Stimulated activated CD8-positive, alpha-beta memory T cell treated with anti-CD3 and anti-CD28 coated beads, Interleukin-7, amount 100 ng/mL, for 48 hours (primary cell): ENCODE measurements at regions not wholly inside any gene's neighbourhood (a gene's known extent, or its start where the extent isn't known, plus 50 kb on each side); places are given as distances from the start of the nearest gene placed in this dataset.
"Not testable (repeated sequence)": the region's sequence is repeated elsewhere in the genome, so short reads cannot be mapped to it uniquely, and the experiment has no call there.

Experiments
- DNase-seq, 2 donors: peaks; one replicate each; pipeline ENCODE4 v3.0.0-alpha.2; 2020; ENCODE audit warnings: low read depth in 1 of 2; ENCODE audit errors: extremely low read depth in 1 of 2

DNA sequence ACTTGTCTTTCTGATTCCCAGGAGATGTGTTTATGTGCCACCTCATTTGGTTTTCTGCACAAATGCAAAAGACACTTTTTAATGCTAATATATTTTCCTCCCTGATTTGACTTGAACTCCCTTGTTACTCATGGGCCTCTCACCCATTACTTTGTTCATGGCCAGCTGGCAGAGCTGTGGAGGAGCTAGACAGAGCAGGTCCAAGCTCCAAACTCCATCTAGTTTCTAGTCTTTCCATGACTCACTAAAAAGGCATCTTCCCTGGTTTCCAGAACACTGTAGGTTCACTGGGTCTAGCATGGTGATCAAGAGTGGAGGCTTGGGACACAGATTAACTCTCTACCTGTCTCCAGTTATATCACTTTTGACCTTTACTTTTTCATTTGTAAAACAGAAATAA is 161.0 kb upstream of the SLC28A3 start:
- no peak for DNase-seq

DNA sequence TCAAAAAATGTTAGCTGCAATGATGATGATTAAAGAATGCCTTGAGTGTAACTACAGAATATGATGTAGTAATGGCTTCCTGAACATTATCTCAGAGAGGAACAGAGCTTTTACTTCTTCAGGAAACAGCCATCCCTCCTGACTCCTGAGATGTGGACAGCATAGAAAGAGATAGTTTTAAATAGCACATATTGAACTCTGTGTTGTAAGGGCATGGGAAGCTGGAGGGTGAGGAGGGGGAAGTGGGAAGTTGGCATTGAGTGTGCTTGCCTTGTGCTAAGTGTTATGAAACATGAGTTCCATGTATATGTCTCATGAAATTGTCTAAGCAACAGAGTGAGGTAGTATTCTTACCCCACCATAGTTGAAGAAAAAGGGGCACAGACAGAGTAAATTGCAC is 161.5 kb upstream of the SLC28A3 start:
- DNase-seq: no peak

DNA sequence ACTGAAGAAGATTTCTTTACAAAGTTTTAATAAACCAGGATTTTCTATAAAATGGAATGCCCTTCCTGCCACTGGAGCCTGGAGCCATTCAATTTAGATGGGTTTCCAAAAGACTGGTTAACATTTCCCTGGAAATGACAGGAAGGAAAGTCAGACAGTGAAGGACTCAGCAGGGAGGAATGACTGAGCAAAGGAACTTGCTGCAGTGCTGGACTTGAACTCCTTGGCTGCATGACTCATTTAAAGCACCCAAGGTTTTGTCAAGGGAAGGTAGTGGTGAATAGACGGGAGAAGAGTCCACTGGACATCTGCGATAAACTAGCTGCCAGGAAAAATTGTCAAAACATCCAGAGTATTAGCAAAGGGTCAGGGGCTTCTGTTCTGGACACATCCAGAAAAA is 163.8 kb upstream of the SLC28A3 start:
- no peak for DNase-seq

DNA sequence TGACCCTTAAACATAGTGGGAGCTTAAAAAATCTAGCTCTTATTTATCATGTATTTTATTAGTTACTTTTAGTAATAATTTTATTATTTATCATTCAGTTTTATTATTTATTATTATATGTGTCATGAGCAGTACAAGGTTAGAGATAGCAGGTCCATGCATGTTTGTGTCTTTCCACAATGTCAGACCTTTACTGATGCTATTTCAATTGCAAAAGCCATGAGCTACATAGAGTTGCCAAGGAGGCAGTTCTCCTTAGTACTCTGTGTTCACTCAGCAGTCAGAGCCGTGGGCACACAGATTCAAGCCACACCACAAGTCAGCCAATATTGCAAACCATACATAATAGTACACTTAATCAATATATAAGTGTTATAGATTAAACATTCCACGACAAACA is 157.9 kb upstream of the NTRK2 start:
- no peak for DNase-seq

DNA sequence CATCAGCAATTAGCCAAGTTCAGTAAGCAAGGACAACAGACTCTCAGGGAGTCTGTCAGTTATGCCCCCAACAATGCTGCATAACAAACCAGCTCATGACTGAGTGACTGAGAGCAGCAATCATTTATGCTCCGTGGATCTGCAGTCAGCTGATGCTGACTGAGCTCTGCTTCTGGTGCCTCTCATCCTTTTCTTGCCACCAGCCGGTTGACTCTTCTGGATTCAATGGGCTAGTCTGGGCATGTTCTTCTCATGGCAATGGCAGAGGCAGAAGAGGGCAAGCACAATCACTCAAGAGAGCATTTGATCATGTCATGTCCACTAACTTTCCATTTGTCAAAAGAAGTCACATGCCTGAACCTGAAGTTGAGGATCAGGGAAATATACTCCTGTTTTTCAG is 157.0 kb upstream of the NTRK2 start:
- DNase-seq: no peak

DNA sequence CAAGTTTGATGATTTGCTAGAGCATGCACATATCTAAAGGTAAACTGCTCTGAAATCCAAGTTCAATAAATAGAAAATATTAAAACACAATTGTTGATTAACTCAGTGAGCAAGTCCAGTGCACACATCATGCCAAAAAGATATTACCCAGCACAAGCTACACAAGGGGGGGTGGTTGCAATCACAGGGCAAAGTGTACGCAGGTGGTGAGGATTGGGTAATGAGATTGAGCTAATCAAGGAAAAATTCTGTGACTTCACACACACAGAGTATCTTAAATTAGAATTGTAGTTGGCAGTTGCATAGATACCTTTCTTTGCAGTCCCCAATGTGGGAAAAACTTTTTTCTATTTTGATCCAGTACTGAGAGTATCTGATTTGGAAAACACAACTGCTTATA is 156.1 kb upstream of the NTRK2 start:
- no peak for DNase-seq

DNA sequence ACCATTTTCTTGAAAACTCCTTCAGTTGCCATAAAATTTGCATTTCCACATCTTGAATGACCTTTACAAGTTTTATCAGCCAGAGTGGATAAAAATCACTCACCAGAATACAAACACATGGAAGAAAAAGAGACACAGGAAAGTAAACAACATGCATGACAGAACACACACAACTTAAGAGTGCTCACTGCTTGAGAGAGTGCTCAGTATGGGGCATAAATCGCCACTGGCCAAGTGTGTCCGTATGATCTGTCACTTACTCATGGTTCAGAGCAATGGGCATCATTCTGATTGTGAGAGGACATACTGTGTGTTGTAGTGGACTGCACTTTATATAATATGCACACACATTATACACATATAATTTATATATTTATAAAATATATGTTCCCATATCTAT is 155.6 kb upstream of the NTRK2 start:
- DNase-seq: no peak

DNA sequence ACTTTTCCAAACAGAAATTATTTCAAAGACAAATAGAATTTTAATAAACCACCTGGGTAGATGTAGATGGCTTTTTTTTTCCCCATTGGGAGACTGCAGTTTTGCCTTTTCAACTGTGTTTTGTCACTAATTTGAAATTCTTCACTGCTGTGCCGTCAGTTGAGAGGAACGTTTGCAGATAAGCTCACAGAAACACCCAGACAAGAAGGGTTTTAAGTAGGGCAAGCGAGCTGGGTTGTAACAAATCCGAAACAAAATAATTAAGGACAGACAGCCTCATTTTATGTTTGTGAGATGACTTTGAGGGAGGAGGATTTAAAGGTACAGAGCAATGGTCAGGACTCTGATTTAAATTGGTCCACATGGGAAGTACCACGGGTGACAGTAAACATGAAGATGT is 155.1 kb upstream of the NTRK2 start:
- DNase-seq: no peak

DNA sequence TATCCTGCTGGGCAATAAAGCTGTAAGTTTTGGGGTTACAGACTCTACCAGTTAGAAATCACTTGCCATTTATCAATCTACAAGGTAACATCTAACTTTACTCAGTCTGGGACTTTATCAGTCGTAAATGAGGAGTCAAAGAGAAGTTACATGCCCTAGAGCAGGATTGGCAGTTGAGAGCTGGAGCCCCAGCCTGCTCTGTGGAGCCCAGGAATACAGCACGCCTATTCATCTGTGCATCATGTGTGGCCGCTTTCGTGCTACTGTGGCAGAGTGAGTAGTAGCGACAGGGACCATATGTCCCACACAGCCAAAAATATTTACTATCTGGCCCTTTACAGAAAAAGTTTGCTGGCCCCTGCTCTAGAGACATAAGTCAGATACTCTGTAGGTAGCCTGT is 152.5 kb upstream of the NTRK2 start:
- no peak for DNase-seq

DNA sequence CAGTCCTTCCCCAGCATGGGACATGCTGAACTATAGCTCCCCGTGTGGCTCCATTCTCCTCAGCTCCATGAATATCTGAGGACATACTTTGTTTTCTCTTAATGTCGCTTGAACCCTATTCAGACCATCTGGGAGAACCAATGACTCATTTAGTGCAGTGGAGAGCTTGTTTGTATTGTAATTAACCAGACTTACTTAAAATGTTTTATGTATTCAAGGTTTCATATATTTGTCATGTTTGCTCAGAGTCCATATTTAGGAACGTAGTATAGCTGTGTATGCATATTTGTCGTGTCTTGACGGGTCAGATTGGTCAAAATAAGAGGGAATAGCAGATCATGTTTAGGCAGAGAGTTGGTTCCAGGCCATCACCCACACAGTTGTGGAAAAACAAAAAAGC is 150.1 kb upstream of the NTRK2 start:
- DNase-seq: no peak

DNA sequence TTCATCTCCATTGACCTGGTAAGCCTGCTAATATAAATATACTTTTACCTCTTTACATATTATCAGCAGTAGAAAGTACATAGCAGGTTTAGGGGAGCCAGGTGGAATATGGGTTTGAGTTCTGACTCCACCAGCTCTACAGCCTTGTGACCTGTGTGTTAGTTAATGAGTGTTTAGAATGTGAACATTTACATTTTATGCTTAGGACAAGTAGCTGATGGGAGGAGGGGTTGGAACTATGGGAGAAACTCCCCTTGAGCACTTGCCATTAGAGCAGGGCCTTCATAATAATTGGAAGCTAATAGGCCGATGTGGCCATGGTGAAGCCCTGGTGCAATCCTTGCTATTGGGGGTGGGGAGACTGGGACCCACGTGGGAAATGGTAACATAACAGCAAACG is 148.3 kb upstream of the NTRK2 start:
- no peak for DNase-seq

DNA sequence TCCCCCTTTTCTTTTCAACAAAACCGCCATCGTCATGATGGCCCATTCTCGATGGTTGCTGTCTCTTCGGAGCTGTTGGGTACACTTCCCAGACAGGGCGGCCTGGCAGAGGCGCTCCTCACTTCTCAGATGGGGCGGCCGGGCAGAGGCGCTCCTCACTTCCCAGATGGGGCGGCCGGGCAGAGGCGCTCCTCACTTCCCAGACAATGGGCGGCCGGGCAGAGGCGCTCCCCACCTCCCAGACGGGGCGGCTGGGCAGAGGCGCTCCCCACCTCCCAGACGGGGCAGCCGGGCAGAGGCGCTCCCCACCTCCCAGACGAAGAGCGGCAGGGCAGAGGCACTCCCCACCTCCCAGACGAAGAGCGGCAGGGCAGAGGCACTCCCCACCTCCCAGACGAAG is 143.3 kb upstream of the NTRK2 start:
- not testable (repeated sequence) for DNase-seq

DNA sequence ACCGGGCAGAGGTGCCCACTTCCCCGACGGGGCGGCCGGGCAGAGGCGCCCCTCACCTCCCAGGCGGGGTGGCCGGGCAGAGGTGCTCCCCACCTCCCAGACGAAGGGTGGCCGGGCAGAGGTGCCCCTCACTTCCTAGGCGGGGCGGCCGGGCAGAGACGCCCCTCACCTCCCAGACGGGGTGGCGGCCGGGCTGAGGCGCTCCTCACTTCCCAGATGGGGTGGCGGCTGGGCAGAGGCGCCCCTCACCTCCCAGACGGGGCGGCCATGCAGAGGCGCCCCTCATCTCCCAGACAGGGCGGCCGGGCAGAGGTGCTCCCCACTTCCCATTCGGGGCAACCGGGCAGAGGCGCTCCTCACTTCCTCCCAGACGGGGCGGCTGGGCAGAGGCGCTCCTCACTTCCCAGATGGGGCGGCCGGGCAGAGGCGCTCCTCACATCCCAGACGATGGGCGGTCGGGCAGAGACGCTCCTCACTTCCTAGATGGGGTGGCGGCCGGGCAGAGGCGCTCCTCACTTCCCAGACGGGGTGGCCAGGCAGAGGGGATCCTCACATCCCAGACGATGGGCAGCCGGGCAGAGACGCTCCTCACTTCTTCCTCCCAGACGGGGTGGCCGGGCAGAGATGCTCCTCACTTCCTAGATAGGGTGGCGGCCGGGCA is 142.3 kb upstream of the NTRK2 start:
- DNase-seq: not testable (repeated sequence)

DNA sequence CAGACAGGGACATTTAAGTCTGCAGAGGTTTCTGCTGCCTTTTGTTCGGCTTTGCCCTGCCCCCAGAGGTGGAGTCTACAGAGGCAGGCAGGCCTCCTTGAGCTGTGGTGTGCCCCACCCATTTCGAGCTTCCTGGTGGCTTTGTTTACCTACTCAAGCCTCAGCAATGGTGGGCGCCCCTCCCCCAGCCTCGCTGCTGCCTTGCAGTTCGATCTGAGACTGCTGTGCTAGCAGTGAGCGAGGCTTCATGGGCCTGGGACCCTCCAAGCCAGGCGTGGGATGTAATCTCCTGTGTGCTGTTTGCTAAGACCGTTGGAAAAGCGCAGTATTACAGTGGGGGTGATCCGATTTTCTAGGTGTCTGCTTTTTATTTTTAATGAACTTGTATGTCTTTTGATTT is 133.6 kb upstream of the NTRK2 start:
- not testable (repeated sequence) for DNase-seq

DNA sequence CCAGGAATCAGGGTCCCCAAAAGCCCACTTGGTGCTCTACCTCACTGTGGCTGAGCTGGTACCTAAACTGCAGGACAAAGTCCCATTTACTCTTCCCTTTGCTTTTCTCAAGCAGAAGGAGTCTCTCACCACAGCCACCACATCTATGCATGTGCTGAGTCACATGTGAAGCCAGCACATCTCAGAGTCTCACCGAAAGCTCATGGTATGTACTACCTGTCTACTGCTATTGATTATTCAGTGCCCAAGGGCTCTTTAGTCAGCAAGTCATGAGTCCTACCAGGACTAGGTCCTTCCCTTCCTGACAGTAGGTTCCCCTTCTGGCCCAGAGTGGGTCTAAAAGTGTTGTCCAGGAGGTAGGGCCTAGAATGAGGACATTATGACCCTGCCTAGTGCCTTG is 130.7 kb upstream of the NTRK2 start:
- DNase-seq: no peak

DNA sequence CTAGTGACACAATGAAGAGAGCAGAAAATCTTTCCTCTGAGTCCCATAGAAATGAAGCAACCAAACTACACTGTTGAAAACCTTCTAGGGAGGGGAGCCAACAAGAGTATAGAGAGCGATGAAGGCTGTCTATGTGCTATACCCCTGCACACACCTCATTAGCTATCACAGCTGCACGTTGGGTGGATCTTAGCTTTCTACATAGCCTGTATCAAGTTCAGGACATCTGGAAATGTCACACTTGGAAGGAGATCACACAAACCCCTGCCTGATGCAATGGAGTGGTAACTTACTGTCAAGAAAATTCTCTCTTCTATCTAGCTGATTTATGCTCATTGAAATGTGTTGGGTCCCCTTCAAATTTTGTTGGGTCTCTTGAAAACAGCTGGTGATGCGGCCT is 127.0 kb upstream of the NTRK2 start:
- DNase-seq: no peak

DNA sequence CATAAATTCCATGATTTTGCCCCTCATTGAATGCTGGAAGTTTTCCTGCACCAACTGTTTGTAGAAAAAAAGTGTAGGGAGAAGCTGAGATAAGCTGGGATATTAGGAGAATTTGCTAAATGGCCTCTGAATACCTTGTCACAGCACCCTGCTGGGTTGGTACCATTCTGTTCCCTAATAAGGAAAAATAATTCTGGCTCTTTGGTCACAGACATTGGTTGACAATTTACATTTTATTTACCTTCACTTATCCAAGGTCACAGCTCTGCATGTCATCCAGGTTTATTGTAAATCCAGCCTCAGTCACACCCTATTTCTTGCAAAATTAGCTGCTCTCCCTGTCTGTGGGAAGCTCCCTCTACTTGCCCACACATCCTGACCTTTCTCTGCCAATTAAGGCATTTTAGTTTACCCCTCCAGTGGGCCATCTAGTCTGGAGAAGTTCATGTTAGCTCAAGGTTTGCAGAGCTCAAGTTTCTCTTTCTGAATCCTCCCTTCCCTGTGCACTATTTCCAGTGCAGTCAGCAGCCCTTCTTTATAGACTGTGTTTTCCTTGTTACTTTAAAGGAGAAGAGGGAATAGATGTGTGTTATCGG is 115.4 kb upstream of the NTRK2 start:
- no peak for DNase-seq

DNA sequence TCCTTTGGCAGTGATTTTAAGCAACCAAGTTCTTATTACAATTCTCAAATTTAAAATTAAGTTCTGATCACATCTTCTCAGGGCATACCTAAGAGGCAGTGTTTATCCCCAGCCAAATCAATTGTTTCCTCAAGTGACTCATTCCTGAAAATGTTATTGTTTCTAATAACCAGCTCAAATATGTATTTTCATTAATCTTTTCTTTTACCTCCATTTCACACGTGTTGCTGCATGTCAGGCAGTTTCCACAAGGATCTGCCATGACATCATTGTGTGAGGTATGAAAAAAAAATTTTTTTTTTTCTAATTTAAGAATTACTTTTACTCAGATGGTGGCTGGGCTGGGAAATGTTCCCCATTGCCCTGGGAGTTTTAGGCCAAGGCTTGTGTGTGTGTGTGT is 113.0 kb upstream of the NTRK2 start:
- no peak for DNase-seq

DNA sequence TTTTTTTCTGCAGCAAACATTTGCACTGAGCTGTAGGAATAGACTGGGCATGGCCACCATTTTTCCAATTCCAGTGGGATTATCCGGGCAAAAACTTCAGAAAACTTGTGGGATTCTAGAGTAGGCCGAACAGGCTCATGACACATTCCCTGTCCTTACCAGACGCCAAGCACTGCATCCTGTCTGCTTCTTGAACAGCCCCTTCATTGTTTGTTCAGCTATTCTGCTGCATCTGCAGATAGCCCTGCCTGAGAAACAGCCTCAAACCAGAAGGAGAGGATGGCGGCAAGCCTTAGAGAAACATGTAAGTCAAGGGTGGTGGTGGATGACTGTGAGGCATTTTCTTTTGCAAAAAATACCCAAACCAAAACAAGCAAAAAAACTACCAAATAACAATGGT is 111.8 kb upstream of the NTRK2 start:
- DNase-seq: no peak

DNA sequence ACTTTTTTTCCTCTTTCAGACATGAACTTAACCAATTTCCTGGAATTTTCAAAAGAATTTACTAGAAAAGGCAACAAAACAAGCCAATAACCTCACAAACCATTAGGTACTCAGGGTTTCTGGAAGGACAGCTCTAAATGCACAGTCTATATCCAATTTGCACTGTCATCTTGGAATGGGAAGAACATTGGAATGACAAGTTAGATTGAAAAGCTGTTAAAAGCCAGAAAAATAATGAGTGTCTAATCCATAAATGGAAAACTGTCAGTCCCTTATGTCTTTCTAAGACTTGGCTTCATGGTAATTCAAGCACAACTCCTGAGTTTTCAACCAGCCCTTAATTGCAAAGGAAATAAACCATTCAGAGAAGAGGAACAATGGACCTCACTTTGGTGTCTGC is 105.8 kb upstream of the NTRK2 start:
- DNase-seq: no peak

DNA sequence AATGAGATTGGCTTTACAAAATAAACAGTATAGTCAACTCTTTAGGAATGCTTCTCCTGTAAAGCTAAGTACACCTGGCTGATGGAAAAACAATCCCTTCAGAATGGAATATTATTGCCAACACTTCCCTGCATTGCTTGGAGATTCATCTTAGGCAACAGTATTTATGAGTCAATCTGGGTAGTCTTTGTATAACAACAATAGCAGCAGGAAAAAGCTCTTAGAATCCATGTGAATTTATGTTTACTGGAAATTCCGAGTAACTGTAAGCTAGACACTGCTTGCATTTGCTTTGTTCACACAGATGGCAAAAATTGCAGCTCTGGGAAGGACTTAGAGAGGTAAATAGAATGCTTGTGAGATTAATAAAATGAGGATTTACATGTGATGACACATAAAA is 101.7 kb upstream of the NTRK2 start:
- no peak for DNase-seq

DNA sequence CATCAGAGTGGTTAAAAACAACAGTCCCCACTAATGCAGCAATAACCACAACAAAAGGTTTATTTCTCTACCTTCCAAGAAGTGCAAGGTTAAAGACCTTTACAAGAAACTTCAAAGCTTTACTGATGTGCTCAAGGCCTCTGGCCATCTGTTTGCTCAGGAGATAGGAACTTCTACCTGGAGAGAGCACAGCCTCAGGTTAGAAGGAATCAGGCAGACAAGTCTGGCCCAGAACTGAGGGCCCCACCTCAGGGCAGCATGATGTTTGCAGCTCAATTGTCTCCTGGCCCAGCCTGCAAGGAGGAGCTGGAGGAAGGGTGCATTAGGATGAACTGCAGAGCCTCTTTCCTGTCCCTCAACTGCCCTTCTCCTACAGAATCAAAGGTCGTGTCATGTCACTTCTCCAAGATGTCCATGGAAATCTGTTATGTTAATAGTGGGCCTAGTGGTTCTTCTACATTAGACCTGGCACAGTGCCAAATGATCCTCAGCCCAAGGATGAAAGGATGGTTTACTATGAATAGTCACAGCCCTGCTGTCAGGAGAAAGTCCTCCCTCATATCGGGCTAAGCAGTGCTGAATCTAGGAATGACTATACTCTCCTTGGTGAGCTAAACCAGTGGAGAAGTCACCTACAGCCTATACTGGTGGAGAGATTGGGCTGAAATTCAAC is 98.9 kb upstream of the NTRK2 start:
- no peak for DNase-seq

DNA sequence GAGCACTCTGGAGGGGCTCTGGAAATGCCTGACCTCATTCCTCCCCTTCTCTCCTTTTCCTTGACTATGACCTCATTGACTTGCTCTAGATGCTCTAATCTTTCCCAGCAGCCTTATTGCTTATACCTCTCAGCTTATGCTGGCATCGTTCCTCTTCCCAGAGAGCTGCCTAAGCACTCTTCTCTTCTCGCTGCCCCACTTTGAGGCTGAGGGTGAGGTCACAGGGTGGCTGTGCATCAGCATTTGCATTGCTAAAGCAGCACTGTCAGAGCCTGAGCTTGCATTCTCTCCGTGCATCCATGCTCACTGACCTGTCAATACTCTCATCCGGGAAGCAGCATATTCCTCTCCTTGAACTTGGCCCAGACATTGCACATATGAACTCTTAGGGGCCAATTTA is 96.4 kb upstream of the NTRK2 start:
- DNase-seq: no peak
